ENCODE measurements at regions not wholly inside any gene's neighbourhood (a gene's known extent, or its start where the extent isn't known, plus 50 kb on each side); places are given as distances from the start of the nearest gene placed in this dataset.

GRCh38 chr10:113415246-113415645, 137.6 kb upstream of the HABP2 start:
- DNase-seq (ENCODE audit: low read depth, low spot score), result no peak

GRCh38 chr10:113420057-113420732, 132.7 kb upstream of the HABP2 start:
- DNase-seq (ENCODE audit: low read depth, low spot score), result no peak

GRCh38 chr10:113420733-113421675, 131.8 kb upstream of the HABP2 start:
- DNase-seq (ENCODE audit: low read depth, low spot score), result no peak

GRCh38 chr10:113422371-113422770, 130.5 kb upstream of the HABP2 start:
- DNase-seq (ENCODE audit: low read depth, low spot score), result no peak

GRCh38 chr10:113423981-113424721, 128.7 kb upstream of the HABP2 start:
- no peak for DNase-seq (ENCODE audit: low read depth, low spot score)

GRCh38 chr10:113425008-113425407, 127.8 kb upstream of the HABP2 start:
- DNase-seq (ENCODE audit: low read depth, low spot score), result no peak

GRCh38 chr10:113425541-113425951, 127.3 kb upstream of the HABP2 start:
- no peak for DNase-seq (ENCODE audit: low read depth, low spot score)

GRCh38 chr10:113426181-113426877, 126.5 kb upstream of the HABP2 start:
- peak; percentile 27 for DNase-seq (ENCODE audit: low read depth, low spot score)

GRCh38 chr10:113427236-113427735, 125.6 kb upstream of the HABP2 start:
- no peak for DNase-seq (ENCODE audit: low read depth, low spot score)

- no peak for DNase-seq (ENCODE audit: low read depth, low spot score)
Measured at GRCh38 chr10:113427811-113428558, 124.9 kb upstream of the HABP2 start.

- DNase-seq (ENCODE audit: low read depth, low spot score), result no peak
Measured at GRCh38 chr10:113430634-113431397, 122.0 kb upstream of the HABP2 start.

- DNase-seq (ENCODE audit: low read depth, low spot score), result no peak
Measured at GRCh38 chr10:113431398-113432160, 121.3 kb upstream of the HABP2 start.

GRCh38 chr10:113433711-113434110, 119.1 kb upstream of the HABP2 start:
- no peak for DNase-seq (ENCODE audit: low read depth, low spot score)

- DNase-seq (ENCODE audit: low read depth, low spot score), result no peak
Measured at GRCh38 chr10:113434315-113434714, 118.5 kb upstream of the HABP2 start.

- DNase-seq (ENCODE audit: low read depth, low spot score), result no peak
Measured at GRCh38 chr10:113434950-113435349, 117.9 kb upstream of the HABP2 start.

GRCh38 chr10:113435881-113436280, 117.0 kb upstream of the HABP2 start:
- DNase-seq (ENCODE audit: low read depth, low spot score), result no peak

- DNase-seq (ENCODE audit: low read depth, low spot score), result no peak
Measured at GRCh38 chr10:113436851-113437250, 116.0 kb upstream of the HABP2 start.

- DNase-seq (ENCODE audit: low read depth, low spot score), result no peak
Measured at GRCh38 chr10:113438652-113439051, 114.2 kb upstream of the HABP2 start.

GRCh38 chr10:113441220-113441619, 111.6 kb upstream of the HABP2 start:
- no peak for DNase-seq (ENCODE audit: low read depth, low spot score)

All from ELF-1 (cell line).